H1 (cell line): ENCODE measurements at regions not wholly inside any gene's neighbourhood (a gene's known extent, or its start where the extent isn't known, plus 50 kb on each side); places are given as distances from the start of the nearest gene placed in this dataset.

Experiments used
- CTCF ChIA-PET: fragments of 300-600 bp; sonication (Branson Sonifier 250); formaldehyde crosslinking; loops from one replicate; lab custom pipeline; 2021; ENCODE audit not compliant: partially characterized antibody; lab: Charles Lee
- POLR2A ChIA-PET: fragments of 300-600 bp; sonication (Branson Sonifier 250); formaldehyde crosslinking; loops from one replicate; lab custom pipeline; 2021; ENCODE audit warnings: inconsistent platforms; ENCODE audit not compliant: partially characterized antibody; lab: Charles Lee
- DNase-seq, 2 experiments: peaks; one replicate each; pipeline versions ENCODE4 v3.0.0 to v3.0.0-alpha.2; 2010 to 2022; ENCODE audit warnings: low spot score in 2 of 2, low read depth in 1 of 2, mixed read lengths in 1 of 2
- FAIRE-seq: peaks from 2 replicates; lab custom pipeline; 2011; peaks lifted over from hg19 to GRCh38; lab: Jason Lieb, UNC
- H2AFZ ChIP-seq: 2 replicates; pipeline ENCODE4 v1.8.1; 2012; ENCODE audit warnings: low read length, inconsistent platforms
- H2AK5ac ChIP-seq: 2 replicates; pipeline ENCODE4 v1.6.1; 2013; ENCODE audit warnings: low read depth, low read length
- H2BK120ac ChIP-seq: replicated peaks from 2 replicates; pipeline ENCODE3; 2013; ENCODE audit warnings: low read depth, low read length, inconsistent platforms
- H2BK12ac ChIP-seq: 2 replicates; pipeline ENCODE4 v1.6.1; 2013; ENCODE audit warnings: low read depth, low read length
- H2BK15ac ChIP-seq: 2 replicates; pipeline ENCODE4 v1.6.1; 2013; ENCODE audit warnings: low read length
- H2BK20ac ChIP-seq: 2 replicates; pipeline ENCODE4 v1.6.1; 2013; ENCODE audit warnings: low read length
- H2BK5ac ChIP-seq: 2 replicates; pipeline ENCODE4 v1.6.1; 2013; ENCODE audit warnings: low read depth, low read length
- H3K14ac ChIP-seq: 2 replicates; pipeline ENCODE4 v1.6.1; 2013; ENCODE audit warnings: inconsistent platforms; ENCODE audit not compliant: insufficient read length
- H3K18ac ChIP-seq: 2 replicates; pipeline ENCODE4 v1.6.1; 2013; ENCODE audit warnings: low read length; ENCODE audit errors: extremely low read depth
- H3K23ac ChIP-seq: 2 replicates; pipeline ENCODE4 v1.6.1; 2013; ENCODE audit warnings: inconsistent platforms; ENCODE audit not compliant: insufficient read length
- H3K23me2 ChIP-seq: 2 replicates; pipeline ENCODE4 v1.6.1; 2013; ENCODE audit warnings: low read depth, low read length
- H3K27ac ChIP-seq: 2 replicates; pipeline ENCODE4 v1.6.1; 2011; ENCODE audit warnings: low read depth, low read length, inconsistent platforms
- H3K27me3 ChIP-seq, 4 experiments: replicated peaks in 1 of 4; 1 replicate in 1 of 4; 2 replicates in 3 of 4; pipeline versions ENCODE4 v1.6.1 to v1.8.1; 2011 to 2013; ENCODE audit warnings: low read length in 3 of 4, mild to moderate bottlenecking in 3 of 4, inconsistent platforms in 2 of 4, mixed read lengths in 2 of 4, moderate library complexity in 1 of 4; ENCODE audit not compliant: control insufficient read depth in 3 of 4, insufficient read depth in 3 of 4; ENCODE audit errors: extremely low read depth in 1 of 4
- H3K36me3 ChIP-seq, 4 experiments: 2 replicates each; pipeline versions ENCODE4 v1.6.1 to v1.8.1; 2011 to 2013; ENCODE audit warnings: mild to moderate bottlenecking in 4 of 4, low read length in 3 of 4, moderate library complexity in 2 of 4, control low read depth in 1 of 4, inconsistent platforms in 1 of 4; ENCODE audit not compliant: insufficient read depth in 4 of 4, control insufficient read depth in 2 of 4
- H3K4ac ChIP-seq: replicated peaks from 2 replicates; pipeline ENCODE3; 2013; ENCODE audit warnings: low read length, low read depth, mixed read lengths, inconsistent platforms; ENCODE audit not compliant: insufficient read length
- H3K4me1 ChIP-seq, 4 experiments: replicated peaks in 1 of 4; 1 replicate in 1 of 4; 2 replicates in 3 of 4; pipeline versions ENCODE4 v1.6.1 to v1.8.1; 2011 to 2013; ENCODE audit warnings: low read length in 3 of 4, inconsistent platforms in 2 of 4, mixed read lengths in 1 of 4; ENCODE audit not compliant: insufficient read depth in 4 of 4, control insufficient read depth in 3 of 4
- H3K4me2 ChIP-seq, 2 experiments: 2 replicates each; pipeline versions ENCODE4 v1.6.1 to v1.8.1; 2011 to 2013; ENCODE audit warnings: low read depth in 2 of 2, low read length in 2 of 2, control low read depth in 1 of 2, inconsistent platforms in 1 of 2, mild to moderate bottlenecking in 1 of 2; ENCODE audit not compliant: insufficient read depth in 1 of 2
- H3K4me3 ChIP-seq, 4 experiments: fragments of 200-600, 300-600 bp in 1 of 4; sonication (generic), shearing (Covaris generic), sonication (Bioruptor Twin) in 1 of 4; 2 replicates each; pipeline versions ENCODE4 v1.5.1 to v1.8.1; 2011 to 2016; ENCODE audit warnings: low read length in 4 of 4, low read depth in 3 of 4, control low read depth in 2 of 4, inconsistent platforms in 2 of 4, mild to moderate bottlenecking in 2 of 4, mixed read lengths in 1 of 4, moderate library complexity in 1 of 4; ENCODE audit not compliant: insufficient read depth in 2 of 4; ENCODE audit errors: extremely low read depth in 1 of 4
- H3K56ac ChIP-seq: replicated peaks from 2 replicates; pipeline ENCODE3; 2013; ENCODE audit warnings: low read depth, mild to moderate bottlenecking, mixed read lengths, low read length, inconsistent platforms; ENCODE audit not compliant: insufficient read length
- H3K79me1 ChIP-seq: 2 replicates; pipeline ENCODE4 v1.6.1; 2013; ENCODE audit warnings: low read depth, low read length, control low read depth
- H3K79me2 ChIP-seq, 2 experiments: 2 replicates each; pipeline versions ENCODE4 v1.6.1 to v1.8.1; 2012 to 2013; ENCODE audit warnings: low read length in 2 of 2, mild to moderate bottlenecking in 2 of 2, inconsistent platforms in 1 of 2; ENCODE audit not compliant: insufficient read depth in 2 of 2, control insufficient read depth in 1 of 2
- H3K9ac ChIP-seq, 4 experiments: replicated peaks in 1 of 4; 1 replicate in 1 of 4; 2 replicates in 3 of 4; pipeline versions ENCODE4 v1.6.1 to v1.8.1; 2011 to 2013; ENCODE audit warnings: low read depth in 3 of 4, low read length in 3 of 4, control low read depth in 2 of 4, mild to moderate bottlenecking in 2 of 4, moderate library complexity in 2 of 4, inconsistent platforms in 1 of 4; ENCODE audit errors: extremely low read depth in 1 of 4
- H3K9me3 ChIP-seq, 2 experiments: 2 replicates each; pipeline versions ENCODE4 v1.6.1 to v1.8.1; 2012 to 2013; ENCODE audit warnings: mild to moderate bottlenecking in 2 of 2, moderate library complexity in 2 of 2, control low read depth in 1 of 2, inconsistent platforms in 1 of 2, low read depth in 1 of 2, low read length in 1 of 2, mixed read lengths in 1 of 2; ENCODE audit not compliant: insufficient read depth in 2 of 2
- H4K20me1 ChIP-seq, 2 experiments: replicated peaks in 1 of 2; 2 replicates each; pipeline versions ENCODE3 to v1.8.1; 2011 to 2013; ENCODE audit warnings: inconsistent platforms in 2 of 2, low read length in 2 of 2, mild to moderate bottlenecking in 1 of 2; ENCODE audit not compliant: insufficient read depth in 2 of 2, control insufficient read depth in 1 of 2
- H4K5ac ChIP-seq: 2 replicates; pipeline ENCODE4 v1.6.1; 2013; ENCODE audit warnings: low read length, low read depth, mixed read lengths, inconsistent platforms; ENCODE audit not compliant: insufficient read length
- H4K8ac ChIP-seq: 2 replicates; pipeline ENCODE4 v1.8.0; 2013; ENCODE audit warnings: mild to moderate bottlenecking, moderate library complexity, low read length, inconsistent platforms; ENCODE audit not compliant: insufficient read depth; ENCODE audit errors: extremely low read depth
- H4K91ac ChIP-seq: replicated peaks from 2 replicates; pipeline ENCODE3; 2013; ENCODE audit warnings: low read length, mixed read lengths, inconsistent platforms; ENCODE audit not compliant: insufficient read length
- CBX5 ChIP-seq: fragments of 300-800, 300-1000 bp; sonication (generic); IDR thresholded peaks from 2 replicates; pipeline ENCODE4 v1.7.1; 2016; ENCODE audit warnings: antibody characterized with exemption, low read length, low read depth
- KDM4A ChIP-seq: IDR thresholded peaks from one replicate; pipeline ENCODE4 v1.7.1; 2012; ENCODE audit warnings: low read depth, mild to moderate bottlenecking, moderate library complexity, low read length, inconsistent platforms; ENCODE audit not compliant: severe bottlenecking
- PHF8 ChIP-seq: fragments of 200-600 bp; sonication (generic); conservative IDR thresholded peaks from 2 replicates; pipeline ENCODE4 v1.7.1; 2012; ENCODE audit warnings: low read depth, mild to moderate bottlenecking, inconsistent platforms, low read length, moderate library complexity
- POLR2AphosphoS5 ChIP-seq: IDR thresholded peaks from 2 replicates; pipeline ENCODE4 v1.6.1; 2011; ENCODE audit warnings: low read depth, low read length
- RBBP5 ChIP-seq: IDR thresholded peaks from 2 replicates; pipeline ENCODE4 v1.7.1; 2012; ENCODE audit warnings: low read depth, mild to moderate bottlenecking, inconsistent platforms, low read length, moderate library complexity, borderline replicate concordance
- WGBS, 2 experiments: shearing (Covaris generic) in 1 of 2; methylation state at CpG; one replicate each; pipeline versions ENCODE4 v1.1.6 to v1.1.7; 2013 to 2015; ENCODE audit warnings: low lambda C conversion rate in 2 of 2, mixed read lengths in 2 of 2, inconsistent platforms in 1 of 2, low coverage in 1 of 2, missing lambda C conversion rate in 1 of 2; ENCODE audit not compliant: insufficient replicate concordance in 2 of 2, insufficient coverage in 1 of 2, insufficient read length in 1 of 2; ENCODE audit errors: extremely low coverage in 1 of 2, missing lambda C conversion rate in 1 of 2; 5-methylcytosine and 5-hydroxymethylcytosine counted together

- Histone ChIP-seq H2BK5ac (no peak overlapping the region), H3K23ac (no peak overlapping the region), H3K27me3 (no peaks in the 10 kb centered on the region), H3K9ac (no peak overlapping the region), H4K91ac (no peak overlapping the region), H2AK5ac (no peak overlapping the region), H4K5ac (no peak overlapping the region), H3K36me3 (no peaks in the 10 kb centered on the region), H3K4ac (no peak overlapping the region), H3K79me2 (no peaks in the 10 kb centered on the region), H4K8ac (no peak overlapping the region), H2BK20ac (no peak overlapping the region), H3K9me3 (0 out of 4 replicates have a peak, but pooled peaks cover 0 to 2% of the 10 kb centered on the region in 2 experiments), H2BK12ac (no peak overlapping the region), H3K79me1 (no peaks in the 10 kb centered on the region), H3K56ac (no peak overlapping the region), H3K18ac (no peak overlapping the region), H2AFZ (no peak overlapping the region), H3K4me2 (no peak overlapping the region), H3K4me1 (no peaks in the 10 kb centered on the region), H2BK15ac (no peak overlapping the region), H4K20me1 (no peaks in the 10 kb centered on the region), H3K4me3 (no peak overlapping the region), H3K27ac (no peak overlapping the region), H2BK120ac (no peak overlapping the region), H3K23me2 (no peaks in the 10 kb centered on the region), H3K14ac (no peak overlapping the region)
- FAIRE-seq (no peak), DNase-seq (no peak)
- no peak for TF ChIP-seq PHF8
- no peak for TF ChIP-seq RBBP5
- TF ChIP-seq POLR2AphosphoS5 = no peak
- TF ChIP-seq KDM4A = no peak
- no peak for TF ChIP-seq CBX5
- ChIA-PET CTCF (interaction anchor here (0.8 to 1.2 kb wide), 2 partner anchors 13 to 709 kb away, joined by 3 read pairs; no protein-coding TSS in a partner anchor), POLR2A (no interaction called here)
- 91% methylated on average over 2 of the region's 2 CpGs; no CpG with 5 or more reads in 1 of the 2 experiments for WGBS, 2 experiments
These were observed 693.9 kb downstream of the NYAP2 start for GRCh38 chr2:226093364-226093763.
